ENCODE measurements at regions not wholly inside any gene's neighbourhood (a gene's known extent, or its start where the extent isn't known, plus 50 kb on each side); places are given as distances from the start of the nearest gene placed in this dataset.

DNA sequence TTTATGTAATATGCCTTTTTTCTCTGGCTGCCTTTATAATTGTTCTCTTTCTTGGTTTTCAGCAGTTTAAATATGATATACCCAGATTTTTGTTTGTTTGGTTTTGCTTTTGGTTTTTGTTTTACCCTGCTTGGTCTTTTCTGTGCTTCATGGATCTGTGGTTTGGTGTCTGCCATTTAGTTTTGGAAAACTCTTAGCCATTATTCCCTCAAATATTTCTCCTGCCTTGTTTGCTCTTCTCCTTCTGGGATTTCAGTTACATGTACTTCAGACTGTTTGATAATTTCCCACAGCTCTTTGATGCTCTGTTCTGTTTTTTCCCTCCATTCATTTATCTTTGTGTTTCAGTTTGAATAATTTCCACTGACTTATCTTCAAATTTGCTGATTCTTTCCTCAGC lies 223.1 kb upstream of the BCOR start:
- TF ChIP-seq CTCF (IDR thresholded peaks at IDR 0.05) (no peak), POLR2A (IDR thresholded peaks at IDR 0.05) (no peak), EP300 (IDR thresholded peaks at IDR 0.05) (no peak)

Data from suprapubic skin (tissue), 3 donors.